Psoas muscle (tissue), 7 donors: ENCODE measurements at regions not wholly inside any gene's neighbourhood (a gene's known extent, or its start where the extent isn't known, plus 50 kb on each side); places are given as distances from the start of the nearest gene placed in this dataset.
A peak's percentile ranks its signal among the peaks of the same experiment; 100 is the strongest.

Source experiments
- ATAC-seq, 4 donors: fragments of 200-7000 bp; cut with Tn5 transposase; one replicate each; pipeline ENCODE4 v1.9.1; 2020; ENCODE audit warnings: moderate library complexity in 3 of 4, mild to moderate bottlenecking in 2 of 4
- DNase-seq, 2 donors: peaks; one replicate each; pipeline ENCODE4 v3.0.0-alpha.2; 2020
- H3K27ac ChIP-seq: fragments of 200-600 bp; one replicate; pipeline ENCODE4 v1.8.0; 2022
- H3K27me3 ChIP-seq, 3 donors: fragments of 200-600 bp in 1 of 3; one replicate each; pipeline versions ENCODE4 v1.6.1 to v1.8.0; 2013 to 2022; ENCODE audit warnings: low read length in 2 of 3, mild to moderate bottlenecking in 2 of 3, moderate library complexity in 1 of 3; ENCODE audit not compliant: insufficient read depth in 3 of 3
- H3K36me3 ChIP-seq, 2 donors: fragments of 200-600 bp in 1 of 2; one replicate each; pipeline versions ENCODE4 v1.6.1 to v1.8.0; 2013 to 2022; ENCODE audit warnings: low read depth in 1 of 2, mild to moderate bottlenecking in 1 of 2, moderate library complexity in 1 of 2; ENCODE audit not compliant: insufficient read depth in 1 of 2
- H3K4me1 ChIP-seq: fragments of 200-600 bp; one replicate; pipeline ENCODE4 v1.8.0; 2022
- H3K4me3 ChIP-seq: fragments of 200-600 bp; one replicate; pipeline ENCODE4 v1.8.0; 2022; ENCODE audit warnings: mild to moderate bottlenecking
- H3K9me3 ChIP-seq: fragments of 200-600 bp; one replicate; pipeline ENCODE4 v1.8.0; 2022
- CTCF ChIP-seq: fragments of 200-600 bp; IDR thresholded peaks from one replicate; pipeline ENCODE4 v1.8.0; 2022; ENCODE audit warnings: antibody characterized with exemption
- whole genome bisulfite sequencing, 3 donors: extraction: QIAGEN DNeasy Blood & Tissue Kit; methylation state at CpG; one replicate each; pipeline versions ENCODE4 v1.1.6 to v1.1.7; 2013; 5-methylcytosine and 5-hydroxymethylcytosine counted together
- intact Hi-C, 2 donors: fragments of 100-400 bp; cut with DNase I; formaldehyde crosslinking; loops; one replicate each; pipeline versions ENCODE4 v1.11.0 to v1.14.2; 2022
- donor health status: healthy with polysubstance abuse.
- donor health status: DM: no; HTN: no; CAD: no; lungs with moderate emphysema.
- donor health status: Bipolar disorder and iron deficiency.
- donor health status: healthy.
- donor health status: DM: yes; HTN: yes; CAD: no.
- donor health status: DM: no; HTN: no; CAD: no.
- donor health status: DM: yes; HTN: yes; CAD: no.

DNA sequence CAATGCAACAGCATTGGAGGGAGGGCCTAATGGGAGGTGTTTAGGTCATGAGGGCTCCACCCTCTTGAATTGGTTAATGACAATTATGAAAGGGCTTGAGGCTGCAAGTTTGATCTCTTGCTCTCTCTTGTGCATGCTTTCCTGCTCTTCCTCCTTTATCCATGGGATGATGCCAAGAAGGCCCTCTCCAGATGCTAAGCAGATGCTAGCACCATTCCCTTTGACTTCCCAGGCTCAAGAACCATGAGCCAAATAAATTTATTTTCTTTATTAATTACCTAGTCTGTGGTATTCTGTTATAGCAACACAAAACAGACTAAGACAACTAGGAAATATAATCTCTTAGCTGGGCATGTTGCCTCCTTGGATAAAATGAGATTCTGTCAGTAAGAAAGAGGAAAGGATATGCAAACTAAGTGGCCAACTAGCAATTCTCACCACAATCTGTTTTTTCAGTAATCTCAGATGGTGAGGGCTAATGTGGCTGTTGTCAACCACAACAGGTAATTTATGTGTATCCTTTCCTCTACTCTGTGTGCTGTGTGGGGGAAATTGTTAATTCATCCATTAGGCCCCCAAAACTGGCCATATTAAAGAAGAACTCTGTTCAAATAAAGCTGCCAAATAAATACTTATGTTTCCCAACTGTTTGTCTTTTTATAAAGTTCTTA lies 269.1 kb upstream of the CD180 start:
- TF ChIP-seq CTCF, result no peak
- DNase-seq (no peak), ATAC-seq (no peak)
- Histone ChIP-seq H3K36me3 (peaks cover 0 to 77% of the 10 kb centered on the region in 2 donors), H3K4me3 (no peak overlapping the region), H3K27ac (no peak overlapping the region), H3K27me3 (no peaks in the 10 kb centered on the region), H3K9me3 (no peaks in the 10 kb centered on the region), H3K4me1 (peaks cover 27% of the 10 kb centered on the region)
- intact Hi-C loops, result no loop called here

GRCh38 chr5:67462147-67462546 lies 265.5 kb upstream of the CD180 start:
- ATAC-seq (peak; percentile 34 to 72 (median 60)), DNase-seq (no peak)
- WGBS, 3 donors, result 27 to 34% (median 29%) methylated on average over 1 of the region's 1 CpG
- H3K27me3 ChIP-seq, result no peaks in the 10 kb centered on the region
- peaks cover 16% of the 10 kb centered on the region for H3K4me1 ChIP-seq
- H3K36me3 ChIP-seq, result peaks cover 0 to 44% of the 10 kb centered on the region in 2 donors
- intact Hi-C loops, result no loop called here
- TF ChIP-seq CTCF, result no peak
- H3K9me3 ChIP-seq, result no peaks in the 10 kb centered on the region
- no peak overlapping the region for H3K4me3 ChIP-seq
- H3K27ac ChIP-seq, result no peak overlapping the region

GRCh38 chr5:67459253-67459652 lies 262.7 kb upstream of the CD180 start:
- no peak for TF ChIP-seq CTCF
- intact Hi-C loops, result loop anchor here in 1 of 2 donors (10.0 kb wide), 1 partner anchor 214 kb away; no protein-coding TSS in a partner anchor

GRCh38 chr5:67455970-67456369 lies 259.4 kb upstream of the CD180 start:
- intact Hi-C loops, result loop anchor here in 1 of 2 donors (10.0 kb wide), 1 partner anchor 211 kb away; no protein-coding TSS in a partner anchor
- Histone ChIP-seq H3K27me3 (no peaks in the 10 kb centered on the region), H3K9me3 (no peaks in the 10 kb centered on the region), H3K27ac (no peak overlapping the region), H3K36me3 (no peaks in the 10 kb centered on the region), H3K4me3 (no peak overlapping the region), H3K4me1 (no peaks in the 10 kb centered on the region)
- DNase-seq, result no peak
- TF ChIP-seq CTCF, result no peak
- WGBS, 3 donors, result 89 to 100% (median 96%) methylated on average over 1 of the region's 1 CpG
- no peak for ATAC-seq

More at GRCh38 chr5:67459253-67459652, 262.7 kb upstream of the CD180 start:
- H3K36me3 ChIP-seq, result peaks cover 0 to 15% of the 10 kb centered on the region in 2 donors
- DNase-seq, result no peak
- ATAC-seq, result peak; percentile 33 to 72 (median 48)
- no peak overlapping the region for H3K4me3 ChIP-seq
- H3K9me3 ChIP-seq, result no peaks in the 10 kb centered on the region
- no peaks in the 10 kb centered on the region for H3K27me3 ChIP-seq
- peaks cover 11% of the 10 kb centered on the region for H3K4me1 ChIP-seq
- H3K27ac ChIP-seq, result no peak overlapping the region
